Testis (tissue), 2 donors: ENCODE measurements at regions not wholly inside any gene's neighbourhood (a gene's known extent, or its start where the extent isn't known, plus 50 kb on each side); places are given as distances from the start of the nearest gene placed in this dataset.

Experiments
- POLR2A ChIP-seq: fragments of 450-650 bp; IDR thresholded peaks from one replicate; pipeline ENCODE4 v1.6.1; 2017; ENCODE audit warnings: antibody characterized with exemption, mild to moderate bottlenecking, moderate library complexity
- TF ChIP-seq, protein P1 (sequence below), 3 experiments: fragments of 450-650 bp in 2 of 3; fragments of 200-600 bp in 1 of 3; sonication (generic) in 1 of 3; IDR thresholded peaks; one replicate each; pipeline ENCODE4 v1.5.1; 2016 to 2019; ENCODE audit warnings: antibody characterized with exemption in 3 of 3, mild to moderate bottlenecking in 2 of 3, moderate library complexity in 1 of 3

DNA sequence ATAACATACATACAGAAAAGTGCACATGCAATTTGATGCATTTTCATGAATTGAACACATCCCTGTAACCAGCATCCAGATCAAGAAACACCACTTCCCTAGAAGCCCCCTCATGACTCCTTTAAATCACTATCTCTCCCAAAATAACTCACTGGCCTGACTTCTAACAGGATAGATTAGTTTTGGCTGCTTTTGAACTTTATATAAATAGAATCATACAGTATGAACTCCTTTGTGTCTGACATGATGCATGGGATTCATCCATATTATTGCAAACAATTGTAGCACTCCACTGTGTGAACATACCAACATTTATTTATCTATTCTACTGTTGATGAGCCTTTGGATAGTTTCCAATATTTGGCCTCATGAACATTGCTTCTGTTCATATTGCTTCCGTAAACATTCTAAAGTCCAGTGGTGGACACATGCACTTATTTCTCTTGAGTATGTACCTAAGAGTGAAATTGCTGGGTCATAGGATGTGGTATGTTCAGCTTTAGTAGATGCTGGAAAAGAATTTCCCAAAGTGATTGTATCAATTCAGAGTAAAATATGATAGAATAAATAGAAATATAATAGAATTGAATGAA, 148.7 kb upstream of the GDNF start:
- TF ChIP-seq, protein P1, sequence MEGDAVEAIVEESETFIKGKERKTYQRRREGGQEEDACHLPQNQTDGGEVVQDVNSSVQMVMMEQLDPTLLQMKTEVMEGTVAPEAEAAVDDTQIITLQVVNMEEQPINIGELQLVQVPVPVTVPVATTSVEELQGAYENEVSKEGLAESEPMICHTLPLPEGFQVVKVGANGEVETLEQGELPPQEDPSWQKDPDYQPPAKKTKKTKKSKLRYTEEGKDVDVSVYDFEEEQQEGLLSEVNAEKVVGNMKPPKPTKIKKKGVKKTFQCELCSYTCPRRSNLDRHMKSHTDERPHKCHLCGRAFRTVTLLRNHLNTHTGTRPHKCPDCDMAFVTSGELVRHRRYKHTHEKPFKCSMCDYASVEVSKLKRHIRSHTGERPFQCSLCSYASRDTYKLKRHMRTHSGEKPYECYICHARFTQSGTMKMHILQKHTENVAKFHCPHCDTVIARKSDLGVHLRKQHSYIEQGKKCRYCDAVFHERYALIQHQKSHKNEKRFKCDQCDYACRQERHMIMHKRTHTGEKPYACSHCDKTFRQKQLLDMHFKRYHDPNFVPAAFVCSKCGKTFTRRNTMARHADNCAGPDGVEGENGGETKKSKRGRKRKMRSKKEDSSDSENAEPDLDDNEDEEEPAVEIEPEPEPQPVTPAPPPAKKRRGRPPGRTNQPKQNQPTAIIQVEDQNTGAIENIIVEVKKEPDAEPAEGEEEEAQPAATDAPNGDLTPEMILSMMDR (IDR thresholded peaks at IDR 0.05) = no peak
- no peak for TF ChIP-seq POLR2A
